Iris pigment epithelial cell (primary cell): ENCODE measurements at regions not wholly inside any gene's neighbourhood (a gene's known extent, or its start where the extent isn't known, plus 50 kb on each side); places are given as distances from the start of the nearest gene placed in this dataset.

Experiments used
- DNase-seq: peaks from one replicate; pipeline ENCODE4 v3.0.0-alpha.2; 2011; ENCODE audit warnings: low read depth

DNA sequence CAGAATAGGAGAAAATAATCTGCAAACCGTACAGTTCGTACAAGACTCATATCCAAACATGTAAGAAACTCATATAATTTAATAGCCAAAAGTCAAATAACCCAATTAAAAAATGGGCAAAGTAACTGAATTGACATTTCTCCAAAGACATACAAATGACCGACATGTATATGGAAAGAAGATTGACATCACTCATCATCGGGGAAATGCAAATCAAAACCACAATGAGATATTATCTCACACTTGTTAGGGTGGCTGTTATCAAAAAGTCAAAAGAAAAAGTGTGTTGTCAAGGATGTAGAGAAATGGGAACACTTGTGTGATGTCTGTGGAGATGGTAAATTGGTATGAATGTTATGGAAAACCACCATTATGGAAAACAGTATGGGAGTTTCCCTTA is 70.5 kb upstream of the STXBP5 start:
- DNase-seq = no peak

- DNase-seq = peak; percentile 88
Observed at GRCh38 chr6:147135211-147135681, 69.0 kb upstream of the STXBP5 start.

GRCh38 chr6:147136057-147136456 is 68.2 kb upstream of the STXBP5 start:
- DNase-seq = no peak

- no peak for DNase-seq
Observed at GRCh38 chr6:147137986-147138385, 66.2 kb upstream of the STXBP5 start.

DNA sequence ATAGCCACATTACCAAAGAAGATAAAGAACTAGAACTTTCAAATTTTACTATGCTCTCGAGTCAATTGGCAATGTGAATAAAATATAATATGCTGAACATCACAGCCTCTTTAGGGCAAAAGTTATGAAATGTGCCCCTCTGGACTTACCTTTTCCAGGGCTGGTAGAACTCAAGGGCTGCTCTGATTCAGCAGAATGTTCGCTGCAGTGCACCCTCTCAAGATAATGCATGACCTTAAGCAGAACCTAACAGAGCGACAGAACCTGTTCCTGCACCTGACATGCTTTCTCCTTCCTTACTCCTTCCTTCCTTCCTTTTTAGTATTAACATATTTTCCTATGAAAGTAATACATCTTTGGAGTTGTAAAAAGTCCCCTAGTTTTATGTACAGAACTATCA is 65.4 kb upstream of the STXBP5 start:
- no peak for DNase-seq

- DNase-seq = peak; percentile 67
Observed at GRCh38 chr6:147141711-147142308, 62.4 kb upstream of the STXBP5 start.

- DNase-seq = no peak
Observed at GRCh38 chr6:147142684-147143245, 61.5 kb upstream of the STXBP5 start.

GRCh38 chr6:147149092-147149491 is 55.1 kb upstream of the STXBP5 start:
- DNase-seq = no peak

GRCh38 chr6:147149826-147150225 is 54.4 kb upstream of the STXBP5 start:
- no peak for DNase-seq

GRCh38 chr6:147150293-147150692 is 53.9 kb upstream of the STXBP5 start:
- DNase-seq = no peak
